ENCODE measurements at regions not wholly inside any gene's neighbourhood (a gene's known extent, or its start where the extent isn't known, plus 50 kb on each side); places are given as distances from the start of the nearest gene placed in this dataset.

GRCh38 chr3:174777813-174778212, 81.3 kb upstream of the NAALADL2 start:
- Histone ChIP-seq H3K27me3 (ENCODE audit: insufficient read depth) (no peaks in the 10 kb centered on the region), H3K36me3 (replicated peaks in 1 of 2; ENCODE audit: control insufficient read depth in 1 of 2, insufficient read depth in 2 of 2, low read length in 1 of 2) (no peaks in the 10 kb centered on the region), H3K79me2 (ENCODE audit: insufficient read depth) (no peaks in the 10 kb centered on the region), H3K27ac (ENCODE audit: low read depth in 2 of 2, low read length in 1 of 2) (no peak overlapping the region), H3K4me2 (no peak overlapping the region), H3K9me2 (no peaks in the 10 kb centered on the region), H3F3A (replicated peaks; ENCODE audit: insufficient read depth) (peaks cover 5% of the 10 kb centered on the region), H3K9me3 (no peaks in the 10 kb centered on the region), H4K20me1 (ENCODE audit: insufficient read depth) (no peaks in the 10 kb centered on the region), H3K4me1 (ENCODE audit: control insufficient read depth in 1 of 2, insufficient read depth in 2 of 2, low read depth in 1 of 2, low read length in 1 of 2) (peaks cover 0 to 6% of the 10 kb centered on the region in 2 experiments; a peak in 1 of 4 replicates), H3K4me3 (ENCODE audit: low read depth in 2 of 2, low read length in 1 of 2) (no peak overlapping the region), H3K9ac (no peak overlapping the region), H2AFZ (ENCODE audit: low read depth) (no peak overlapping the region)
- POLR2A ChIA-PET, result no interaction called here
- TF ChIP-seq EZH2phosphoT487 (IDR thresholded peaks at IDR 0.05; ENCODE audit: borderline replicate concordance, low read depth) (no peak), USF2 (IDR thresholded peaks at IDR 0.05; ENCODE audit: borderline replicate concordance, low read depth, low read length) (no peak), POLR2AphosphoS5 (IDR thresholded peaks at IDR 0.05; ENCODE audit: low read depth, low read length) (no peak)
- no peak for DNase-seq
- CTCF ChIA-PET, result no interaction called here

GRCh38 chr3:174783502-174783901, 75.6 kb upstream of the NAALADL2 start:
- Histone ChIP-seq H3K9me2 (no peaks in the 10 kb centered on the region), H3K4me1 (ENCODE audit: control insufficient read depth in 1 of 2, insufficient read depth in 2 of 2, low read depth in 1 of 2, low read length in 1 of 2) (no peaks in the 10 kb centered on the region), H3K27me3 (ENCODE audit: insufficient read depth) (no peaks in the 10 kb centered on the region), H3K4me2 (no peak overlapping the region), H3K27ac (ENCODE audit: low read depth in 2 of 2, low read length in 1 of 2) (no peak overlapping the region), H3F3A (replicated peaks; ENCODE audit: insufficient read depth) (peaks cover 2% of the 10 kb centered on the region), H3K79me2 (ENCODE audit: insufficient read depth) (no peaks in the 10 kb centered on the region), H3K9ac (no peak overlapping the region), H3K36me3 (replicated peaks in 1 of 2; ENCODE audit: control insufficient read depth in 1 of 2, insufficient read depth in 2 of 2, low read length in 1 of 2) (no peaks in the 10 kb centered on the region), H2AFZ (ENCODE audit: low read depth) (no peak overlapping the region), H3K9me3 (no peaks in the 10 kb centered on the region), H4K20me1 (ENCODE audit: insufficient read depth) (no peaks in the 10 kb centered on the region), H3K4me3 (ENCODE audit: low read depth in 2 of 2, low read length in 1 of 2) (no peak overlapping the region)
- POLR2A ChIA-PET, result no interaction called here
- no peak for DNase-seq
- 72% methylated on average over 2 of the region's 2 CpGs for WGBS (ENCODE audit: low lambda C conversion rate)
- CTCF ChIA-PET, result no interaction called here
- TF ChIP-seq SIN3A (IDR thresholded peaks at IDR 0.05; ENCODE audit: borderline replicate concordance, low read depth, low read length), result no peak
- TF ChIP-seq RXRA (IDR thresholded peaks at IDR 0.05; ENCODE audit: borderline replicate concordance, low read depth), result no peak
- TF ChIP-seq JUND (IDR thresholded peaks at IDR 0.05), result no peak
- no peak for TF ChIP-seq RAD21 (IDR thresholded peaks at IDR 0.05; ENCODE audit: low read length)
- TF ChIP-seq NFIC (IDR thresholded peaks at IDR 0.05; ENCODE audit: borderline replicate concordance), result no peak
- TF ChIP-seq EZH2phosphoT487 (IDR thresholded peaks at IDR 0.05; ENCODE audit: borderline replicate concordance, low read depth), result no peak
- TF ChIP-seq RCOR1 (IDR thresholded peaks at IDR 0.05; ENCODE audit: low read length), result no peak
- no peak for TF ChIP-seq FOSL2 (IDR thresholded peaks at IDR 0.05; ENCODE audit: borderline replicate concordance, low read depth)
- no peak for TF ChIP-seq CHD2 (IDR thresholded peaks at IDR 0.05; ENCODE audit: low read length, partially characterized antibody)
- TF ChIP-seq USF2 (IDR thresholded peaks at IDR 0.05; ENCODE audit: borderline replicate concordance, low read depth, low read length), result no peak
